NCI-H1436 treated with DMSO at 0.1 percent for 48 hours (cell line): ENCODE measurements at regions not wholly inside any gene's neighbourhood (a gene's known extent, or its start where the extent isn't known, plus 50 kb on each side); places are given as distances from the start of the nearest gene placed in this dataset.

ENCODE experiments used
- DNase-seq: peaks from one replicate; lab custom pipeline; 2025; lab: John Stamatoyannopoulos, UW

GRCh38 chrX:40165861-40166260 is 68.1 kb upstream of the BCOR start:
- DNase-seq, result no peak

DNA sequence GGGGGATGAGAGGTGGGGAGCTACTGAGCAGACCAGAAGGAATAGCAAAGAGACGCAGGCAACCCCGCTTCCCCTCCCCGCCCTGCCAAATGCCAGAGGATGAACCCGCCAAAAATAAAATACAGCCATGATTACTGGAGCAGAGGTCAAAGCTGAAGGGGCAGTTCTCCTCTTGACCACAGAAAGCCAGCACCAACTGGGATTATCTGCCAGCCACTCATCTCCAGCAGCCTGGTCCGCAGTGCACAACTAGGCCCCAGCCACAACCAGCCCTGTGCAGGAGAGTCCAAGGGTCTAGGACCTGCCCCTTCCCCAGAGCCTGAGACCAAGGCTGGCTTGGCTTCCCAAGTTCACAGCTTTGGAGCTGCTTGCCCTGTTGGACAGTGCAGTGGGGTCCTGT is 67.4 kb upstream of the BCOR start:
- DNase-seq, result no peak

DNA sequence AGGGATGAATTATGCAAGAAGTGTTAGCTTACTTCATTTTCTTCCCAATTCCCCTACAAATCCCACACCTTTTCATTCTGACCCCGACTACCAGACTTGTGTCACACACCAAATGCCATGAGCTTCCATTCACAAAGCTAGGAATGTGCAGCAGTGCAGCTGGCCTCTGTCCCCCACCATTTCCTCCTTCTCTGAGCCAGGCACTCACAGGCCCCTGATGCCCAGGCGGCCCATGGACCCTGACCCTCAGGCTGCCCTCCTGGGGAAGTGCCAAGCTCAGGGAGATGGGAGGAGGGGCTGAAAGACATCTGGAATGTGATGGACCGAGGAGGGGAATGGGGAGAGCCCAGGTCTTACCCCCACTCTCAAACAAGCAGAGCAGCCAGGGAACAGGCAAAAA is 67.0 kb upstream of the BCOR start:
- no peak for DNase-seq

DNA sequence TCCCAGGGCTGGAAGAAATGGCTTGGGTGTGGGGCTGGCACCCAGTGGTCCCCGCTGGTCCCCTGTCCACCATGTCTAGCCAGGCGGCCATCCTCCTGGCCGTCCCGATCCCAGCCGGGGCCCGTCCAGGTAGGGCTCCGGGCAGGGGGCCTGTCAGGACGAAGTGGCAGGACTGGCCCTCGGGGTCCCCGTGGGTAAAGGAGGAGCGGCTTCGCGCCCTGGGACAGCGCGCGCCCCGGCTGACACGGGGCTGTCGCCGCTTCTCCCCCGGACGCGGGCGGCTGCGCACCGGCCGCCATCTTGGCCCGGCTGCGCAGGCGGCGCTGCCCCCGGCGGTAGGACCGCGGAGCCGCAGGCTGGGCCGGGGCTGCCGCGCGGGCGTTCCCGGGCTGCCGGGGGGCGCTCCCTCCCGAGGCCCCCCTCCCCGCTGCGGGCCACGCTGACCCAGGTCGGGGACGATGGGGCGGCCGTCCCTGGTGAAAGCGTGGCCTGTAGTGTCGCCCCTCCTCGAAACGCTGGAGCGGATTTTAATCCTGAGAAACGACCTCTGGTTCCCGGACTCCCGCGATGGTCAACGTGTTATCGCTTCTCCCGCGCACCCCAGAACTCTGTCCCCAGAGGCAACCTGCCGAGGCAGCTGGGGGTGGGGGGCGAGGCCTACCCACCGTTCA is 60.4 kb upstream of the BCOR start:
- no peak for DNase-seq

DNA sequence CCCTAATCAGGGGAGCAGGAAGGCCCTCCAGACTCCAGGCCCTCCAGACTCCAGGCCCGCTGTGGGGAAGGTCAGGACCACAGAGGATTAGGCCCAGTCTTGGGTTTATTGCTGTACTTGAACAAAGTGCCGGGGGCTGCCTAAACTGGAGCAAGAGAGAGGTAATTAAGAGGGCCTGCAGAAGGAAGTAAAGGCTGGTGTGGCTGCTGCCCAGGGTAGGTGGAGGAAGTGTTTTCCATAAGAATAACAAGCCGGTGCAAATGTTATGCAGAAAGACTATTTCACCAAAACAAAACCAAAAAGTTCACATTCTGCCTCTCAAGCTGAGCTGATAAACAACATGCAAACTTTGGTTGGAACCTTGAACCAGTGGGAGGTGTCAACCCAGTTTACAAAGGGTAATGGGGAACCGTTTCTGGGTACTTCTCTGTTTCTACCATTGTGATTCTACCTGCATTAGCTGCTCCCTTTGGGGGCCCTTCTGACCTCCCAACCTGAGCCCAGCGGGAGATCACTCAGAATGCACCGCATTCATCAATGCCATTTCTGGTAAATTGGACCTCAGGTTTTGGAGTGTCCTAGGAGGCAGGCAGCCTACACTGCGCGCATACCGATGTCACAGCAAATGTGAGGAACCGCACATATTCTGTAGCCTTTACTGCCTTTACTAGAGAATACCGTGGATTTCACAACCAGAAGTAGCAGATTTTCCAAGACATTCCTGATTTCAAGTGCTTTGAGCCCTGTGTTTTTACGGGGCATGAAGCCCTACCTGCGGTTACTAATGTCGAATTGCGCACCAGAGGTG is 59.7 kb upstream of the BCOR start:
- DNase-seq, result no peak

DNA sequence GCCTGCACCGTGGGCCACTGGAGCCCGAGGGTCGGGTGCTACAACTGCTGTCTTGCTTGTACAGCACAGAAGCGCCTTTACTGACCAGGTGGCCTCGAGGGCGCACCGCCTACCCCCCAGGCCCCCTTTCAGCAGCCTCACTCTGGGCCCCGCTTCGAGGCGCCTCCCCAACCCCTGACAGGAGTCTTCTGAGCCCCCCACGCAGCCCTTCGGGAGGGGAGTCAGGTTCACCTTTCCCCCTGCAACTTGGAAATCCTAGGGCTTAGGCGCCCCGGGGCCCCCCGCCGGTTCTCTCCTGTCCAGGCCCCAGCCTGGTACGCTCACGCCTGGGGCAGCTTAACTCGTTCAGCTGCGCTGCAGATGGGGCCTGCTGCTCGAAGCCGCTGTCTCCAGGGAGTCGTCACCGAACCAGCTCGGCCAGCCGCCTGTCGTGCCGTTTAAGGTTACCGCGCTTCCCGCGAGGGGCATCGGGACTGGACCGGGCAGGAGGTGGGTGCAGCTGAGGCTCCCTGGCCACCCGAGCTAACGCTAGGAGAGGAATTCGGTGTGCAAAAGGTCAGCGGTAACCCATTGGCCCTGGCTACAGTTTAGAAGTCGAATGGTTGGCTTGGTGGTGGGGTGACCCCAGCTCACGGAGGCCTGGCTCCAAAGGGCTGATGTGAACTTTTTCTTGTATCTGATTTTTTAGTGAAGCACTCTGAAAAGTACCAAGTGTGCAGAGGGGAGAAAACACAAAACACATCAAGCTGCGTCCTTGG is 58.9 kb upstream of the BCOR start:
- no peak for DNase-seq

- DNase-seq, result no peak
Measured at GRCh38 chrX:40155589-40156469, 58.1 kb upstream of the BCOR start.

DNA sequence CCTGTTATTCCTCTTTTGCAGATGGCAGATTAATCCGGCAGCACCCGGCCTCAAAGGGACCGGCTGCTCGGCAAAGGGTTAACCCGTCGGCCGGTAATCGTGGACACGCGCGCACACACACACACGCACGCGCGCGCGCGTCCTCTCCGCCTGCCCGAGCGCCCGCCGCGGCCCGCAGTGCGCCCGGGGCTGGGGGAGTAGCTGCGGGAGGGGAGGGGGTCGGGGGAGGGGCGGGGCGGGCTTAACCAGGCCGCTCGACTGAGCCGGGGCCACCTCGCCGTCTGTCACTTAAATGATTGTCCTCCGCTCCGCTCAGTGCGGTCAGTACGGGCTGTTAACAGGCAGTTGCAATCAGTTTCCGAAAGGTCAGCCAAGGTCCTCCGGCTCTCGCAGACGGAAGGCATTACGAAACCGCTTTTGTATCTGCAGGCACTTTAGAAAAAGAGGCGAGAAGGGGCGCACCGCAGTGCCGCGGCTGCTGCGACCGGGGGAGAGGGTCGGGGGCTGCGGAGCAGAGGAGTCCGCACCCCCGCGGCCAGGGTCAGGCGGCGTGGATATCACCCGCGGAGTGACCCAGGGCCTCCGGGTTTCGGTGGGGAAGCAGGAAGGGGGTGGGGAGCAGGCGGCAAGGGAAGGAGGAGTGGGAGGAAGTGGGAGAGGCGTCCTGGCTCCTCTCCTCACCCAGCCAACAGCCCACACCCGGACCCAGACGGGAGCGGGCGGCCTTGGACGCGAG is 57.3 kb upstream of the BCOR start:
- no peak for DNase-seq

DNA sequence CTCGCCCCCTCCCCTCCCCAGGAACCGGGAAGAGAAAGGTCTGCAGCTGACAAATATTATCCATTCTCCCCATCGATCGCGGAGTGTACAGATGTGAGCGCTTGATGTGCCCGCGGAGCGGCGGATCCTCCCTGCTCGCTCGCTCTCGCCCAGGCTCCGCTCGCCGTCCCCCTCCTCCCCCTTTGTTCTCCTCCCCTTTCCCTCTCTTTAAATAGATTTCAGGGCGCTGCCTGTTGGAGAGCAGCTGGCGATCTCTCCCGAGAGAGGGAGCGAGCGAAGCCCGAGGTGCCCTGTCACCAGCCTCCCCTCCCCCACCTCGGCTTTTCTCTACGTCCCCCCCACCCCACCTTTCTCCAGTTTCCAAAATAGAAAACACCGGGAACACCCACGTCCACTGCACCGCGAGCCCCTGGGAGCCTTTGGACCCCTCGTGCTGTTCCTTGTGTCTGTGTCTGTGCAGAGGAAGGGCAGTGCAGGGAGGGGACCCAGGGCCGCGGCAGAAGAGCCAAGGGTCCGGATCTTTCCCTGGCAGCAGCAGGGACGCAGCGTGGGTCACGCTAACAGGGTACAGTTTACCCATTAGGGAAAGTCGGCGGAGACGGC is 56.6 kb upstream of the BCOR start:
- DNase-seq, result no peak

- DNase-seq, result no peak
Measured at GRCh38 chrX:40153345-40154249, 55.8 kb upstream of the BCOR start.

- DNase-seq, result no peak
Measured at GRCh38 chrX:40152741-40153344, 55.1 kb upstream of the BCOR start.

- DNase-seq, result no peak
Measured at GRCh38 chrX:40152173-40152711, 54.5 kb upstream of the BCOR start.

GRCh38 chrX:40151211-40152172 is 53.7 kb upstream of the BCOR start:
- no peak for DNase-seq

GRCh38 chrX:40150503-40150902 is 52.7 kb upstream of the BCOR start:
- no peak for DNase-seq

DNA sequence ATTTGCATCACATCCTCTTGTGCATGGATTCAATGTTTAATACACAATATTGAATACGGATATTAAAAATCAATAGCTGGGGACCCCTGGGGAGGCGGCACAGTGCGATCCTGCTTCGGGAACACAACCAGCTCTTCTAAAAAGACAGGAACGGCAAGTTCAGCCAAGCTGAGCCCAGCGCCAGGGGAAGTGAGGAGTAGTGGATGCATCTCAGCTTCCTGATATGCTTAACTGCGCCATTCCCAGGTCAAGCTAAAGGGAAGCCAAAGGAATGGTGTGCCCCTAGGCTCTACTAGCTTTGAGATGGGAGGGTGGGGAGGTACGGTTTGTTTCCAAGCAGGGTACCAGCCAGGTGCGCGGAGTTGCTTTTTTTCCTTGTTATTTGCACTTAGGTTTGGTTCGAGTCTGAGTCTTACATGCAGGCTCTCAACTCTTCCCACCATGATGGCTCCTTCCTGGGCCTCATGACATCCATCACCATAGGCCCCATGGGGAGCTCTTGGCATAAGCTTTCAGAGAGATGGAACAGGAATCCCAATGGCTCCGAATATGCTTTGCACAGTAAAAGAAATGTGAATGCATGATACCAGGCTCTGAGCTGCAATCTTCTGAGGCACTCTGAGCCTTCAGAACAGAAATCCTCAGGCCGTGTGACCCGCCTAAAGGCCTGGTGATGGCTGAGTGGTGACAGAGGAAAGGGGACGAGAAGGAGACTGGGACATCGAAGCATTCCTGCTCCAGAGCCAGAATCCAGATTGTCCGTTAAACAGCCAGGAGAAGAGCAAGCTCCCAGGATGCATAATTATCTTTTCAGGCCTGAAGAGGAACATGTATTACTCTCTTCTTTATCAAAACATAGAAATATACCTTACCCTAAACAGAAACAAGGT is 51.8 kb upstream of the BCOR start:
- no peak for DNase-seq

GRCh38 chrX:40148385-40149285 is 50.9 kb upstream of the BCOR start:
- no peak for DNase-seq
